ENCODE measurements at regions not wholly inside any gene's neighbourhood (a gene's known extent, or its start where the extent isn't known, plus 50 kb on each side); places are given as distances from the start of the nearest gene placed in this dataset.

DNA sequence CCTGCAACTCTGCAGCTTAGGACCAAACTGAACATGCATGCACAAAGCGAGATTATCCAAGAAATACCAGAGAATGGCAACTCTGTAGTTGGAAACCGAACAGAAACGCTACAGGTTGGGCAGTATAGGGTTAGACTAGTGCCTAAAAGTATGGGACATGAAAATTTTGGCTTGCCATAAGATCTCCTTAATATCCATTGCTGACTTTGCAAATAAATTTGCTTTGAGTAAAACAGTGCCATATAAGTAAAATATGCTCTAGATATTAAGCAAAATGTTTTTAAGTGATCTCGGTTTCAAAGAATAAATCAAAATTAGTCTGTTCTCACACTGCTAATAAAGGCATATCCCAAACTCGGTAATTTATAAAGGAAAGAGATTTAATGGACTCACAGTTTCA lies 456.0 kb downstream of the PRDM9 start:
- DNase-seq (ENCODE audit: low read depth, low spot score): no peak
- ChIA-PET POLR2A (no interaction called here), CTCF (no interaction called here)
- TF ChIP-seq, protein P1, sequence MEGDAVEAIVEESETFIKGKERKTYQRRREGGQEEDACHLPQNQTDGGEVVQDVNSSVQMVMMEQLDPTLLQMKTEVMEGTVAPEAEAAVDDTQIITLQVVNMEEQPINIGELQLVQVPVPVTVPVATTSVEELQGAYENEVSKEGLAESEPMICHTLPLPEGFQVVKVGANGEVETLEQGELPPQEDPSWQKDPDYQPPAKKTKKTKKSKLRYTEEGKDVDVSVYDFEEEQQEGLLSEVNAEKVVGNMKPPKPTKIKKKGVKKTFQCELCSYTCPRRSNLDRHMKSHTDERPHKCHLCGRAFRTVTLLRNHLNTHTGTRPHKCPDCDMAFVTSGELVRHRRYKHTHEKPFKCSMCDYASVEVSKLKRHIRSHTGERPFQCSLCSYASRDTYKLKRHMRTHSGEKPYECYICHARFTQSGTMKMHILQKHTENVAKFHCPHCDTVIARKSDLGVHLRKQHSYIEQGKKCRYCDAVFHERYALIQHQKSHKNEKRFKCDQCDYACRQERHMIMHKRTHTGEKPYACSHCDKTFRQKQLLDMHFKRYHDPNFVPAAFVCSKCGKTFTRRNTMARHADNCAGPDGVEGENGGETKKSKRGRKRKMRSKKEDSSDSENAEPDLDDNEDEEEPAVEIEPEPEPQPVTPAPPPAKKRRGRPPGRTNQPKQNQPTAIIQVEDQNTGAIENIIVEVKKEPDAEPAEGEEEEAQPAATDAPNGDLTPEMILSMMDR (IDR thresholded peaks at IDR 0.05; ENCODE audit: insufficient read depth, low read length, missing control alignments): no peak
- H3K4me3 ChIP-seq (ENCODE audit: low read depth, low read length): no peak overlapping the region

GRCh38 chr5:23977365-23977764 lies 470.0 kb downstream of the PRDM9 start:
- TF ChIP-seq, protein P1 (IDR thresholded peaks at IDR 0.05; ENCODE audit: insufficient read depth, low read length, missing control alignments): no peak
- CTCF ChIA-PET: no interaction called here
- no peak for DNase-seq (ENCODE audit: low read depth, low spot score)
- H3K4me3 ChIP-seq (ENCODE audit: low read depth, low read length): no peak overlapping the region
- POLR2A ChIA-PET: no interaction called here

- POLR2A ChIA-PET: no interaction called here
- H3K4me3 ChIP-seq (ENCODE audit: low read depth, low read length): no peak overlapping the region
- CTCF ChIA-PET: no interaction called here
- DNase-seq (ENCODE audit: low read depth, low spot score): no peak
- TF ChIP-seq, protein P1 (IDR thresholded peaks at IDR 0.05; ENCODE audit: insufficient read depth, low read length, missing control alignments): peak; percentile 12
Observed at GRCh38 chr5:23977997-23978396, 470.6 kb downstream of the PRDM9 start.

- CTCF ChIA-PET: no interaction called here
- TF ChIP-seq, protein P1 (IDR thresholded peaks at IDR 0.05; ENCODE audit: insufficient read depth, low read length, missing control alignments): no peak
- no peak overlapping the region for H3K4me3 ChIP-seq (ENCODE audit: low read depth, low read length)
- POLR2A ChIA-PET: no interaction called here
- no peak for DNase-seq (ENCODE audit: low read depth, low spot score)
Observed at GRCh38 chr5:23991406-23991805, 484.0 kb downstream of the PRDM9 start.

- TF ChIP-seq, protein P1 (IDR thresholded peaks at IDR 0.05; ENCODE audit: insufficient read depth, low read length, missing control alignments): no peak
- ChIA-PET POLR2A (no interaction called here), CTCF (no interaction called here)
- no peak for DNase-seq (ENCODE audit: low read depth, low spot score)
- no peak overlapping the region for H3K4me3 ChIP-seq (ENCODE audit: low read depth, low read length)
Observed at GRCh38 chr5:23994581-23995370, 487.4 kb downstream of the PRDM9 start.

GRCh38 chr5:23996525-23996924 lies 489.1 kb downstream of the PRDM9 start:
- CTCF ChIA-PET: no interaction called here
- no peak for DNase-seq (ENCODE audit: low read depth, low spot score)
- TF ChIP-seq, protein P1 (IDR thresholded peaks at IDR 0.05; ENCODE audit: insufficient read depth, low read length, missing control alignments): no peak
- POLR2A ChIA-PET: no interaction called here
- H3K4me3 ChIP-seq (ENCODE audit: low read depth, low read length): no peak overlapping the region

Measured in AG04449 (cell line).